Neuronal stem cell (in vitro differentiated cells): ENCODE measurements at regions not wholly inside any gene's neighbourhood (a gene's known extent, or its start where the extent isn't known, plus 50 kb on each side); places are given as distances from the start of the nearest gene placed in this dataset.

Experiments
- DNase-seq: peaks from one replicate; pipeline ENCODE4 v3.0.0-alpha.2; 2013; ENCODE audit warnings: low spot score
- H2AFZ ChIP-seq: one replicate; pipeline ENCODE4 v1.6.1; 2013; ENCODE audit warnings: mild to moderate bottlenecking, low read length, inconsistent platforms
- H2AK5ac ChIP-seq: 2 replicates; pipeline ENCODE4 v1.6.1; 2013; ENCODE audit warnings: low read depth, mild to moderate bottlenecking, inconsistent platforms, low read length, moderate library complexity, mixed read lengths
- H2BK120ac ChIP-seq: 2 replicates; pipeline ENCODE4 v1.6.1; 2013; ENCODE audit warnings: low read depth, mild to moderate bottlenecking, inconsistent platforms, low read length, moderate library complexity, mixed read lengths
- H2BK12ac ChIP-seq: one replicate; pipeline ENCODE4 v1.6.1; 2013; ENCODE audit warnings: low read length, inconsistent platforms
- H2BK15ac ChIP-seq: 2 replicates; pipeline ENCODE4 v1.6.1; 2013; ENCODE audit warnings: mild to moderate bottlenecking, low read length, inconsistent platforms, mixed read lengths
- H2BK5ac ChIP-seq: one replicate; pipeline ENCODE4 v1.6.1; 2013; ENCODE audit warnings: inconsistent platforms, mild to moderate bottlenecking, low read length, moderate library complexity
- H3K14ac ChIP-seq: one replicate; pipeline ENCODE4 v1.6.1; 2013; ENCODE audit warnings: low read length, inconsistent platforms
- H3K18ac ChIP-seq: 2 replicates; pipeline ENCODE4 v1.6.1; 2013; ENCODE audit warnings: low read length, inconsistent platforms
- H3K23ac ChIP-seq: 2 replicates; pipeline ENCODE4 v1.6.1; 2013; ENCODE audit warnings: low read depth, mild to moderate bottlenecking, mixed read lengths, low read length, inconsistent platforms; ENCODE audit not compliant: poor library complexity
- H3K27ac ChIP-seq: replicated peaks from 3 replicates; pipeline ENCODE4 v1.5.1; 2013; ENCODE audit warnings: low read length, inconsistent platforms
- H3K27me3 ChIP-seq, 3 experiments: 2 replicates each; pipeline ENCODE4 v1.6.1; 2013; ENCODE audit warnings: low read length in 3 of 3, mild to moderate bottlenecking in 2 of 3, inconsistent platforms in 1 of 3, low read depth in 1 of 3, mixed read lengths in 1 of 3, moderate library complexity in 1 of 3; ENCODE audit not compliant: control insufficient read depth in 3 of 3, insufficient read depth in 3 of 3
- H3K36me3 ChIP-seq, 2 donors: replicated peaks in 1 of 2; 2 replicates each; pipeline ENCODE4 v1.6.1; 2013; ENCODE audit warnings: low read length in 2 of 2; ENCODE audit not compliant: control insufficient read depth in 2 of 2, insufficient read depth in 2 of 2
- H3K4ac ChIP-seq: 2 replicates; pipeline ENCODE4 v1.6.1; 2013; ENCODE audit warnings: inconsistent platforms, mild to moderate bottlenecking, low read length, moderate library complexity
- H3K4me1 ChIP-seq, 2 donors: 1 replicate in 1 of 2; 2 replicates in 1 of 2; pipeline ENCODE4 v1.6.1; 2013; ENCODE audit warnings: low read length in 2 of 2, low read depth in 1 of 2; ENCODE audit not compliant: control insufficient read depth in 2 of 2, insufficient read depth in 1 of 2
- H3K4me2 ChIP-seq: one replicate; pipeline ENCODE4 v1.6.1; 2013; ENCODE audit warnings: mild to moderate bottlenecking, low read length, inconsistent platforms; ENCODE audit not compliant: insufficient read depth, poor library complexity, severe bottlenecking
- H3K4me3 ChIP-seq, 2 donors: 2 replicates each; pipeline ENCODE4 v1.5.1; 2013; ENCODE audit warnings: low read length in 2 of 2, mild to moderate bottlenecking in 2 of 2, inconsistent platforms in 1 of 2, moderate library complexity in 1 of 2
- H3K79me1 ChIP-seq: one replicate; pipeline ENCODE4 v1.6.1; 2013; ENCODE audit warnings: low read depth, mild to moderate bottlenecking, inconsistent platforms, low read length, moderate library complexity
- H3K9ac ChIP-seq: one replicate; pipeline ENCODE4 v1.6.1; 2013; ENCODE audit warnings: mild to moderate bottlenecking, low read depth, low read length, inconsistent platforms; ENCODE audit not compliant: poor library complexity
- H3K9me3 ChIP-seq, 2 donors: replicated peaks in 1 of 2; 2 replicates each; pipeline versions ENCODE3 to v1.6.1; 2013; ENCODE audit warnings: low read length in 2 of 2, mild to moderate bottlenecking in 2 of 2, inconsistent platforms in 1 of 2, low read depth in 1 of 2, mixed read lengths in 1 of 2, moderate library complexity in 1 of 2; ENCODE audit not compliant: control insufficient read depth in 2 of 2, insufficient read depth in 1 of 2
- H4K8ac ChIP-seq: one replicate; pipeline ENCODE4 v1.6.1; 2013; ENCODE audit warnings: low read depth, mild to moderate bottlenecking, inconsistent platforms, low read length, moderate library complexity
- H4K91ac ChIP-seq: one replicate; pipeline ENCODE4 v1.6.1; 2013; ENCODE audit warnings: low read length, low read depth, mild to moderate bottlenecking, inconsistent platforms; ENCODE audit not compliant: poor library complexity
- WGBS, 2 donors: extraction: QIAGEN DNeasy Blood & Tissue Kit; methylation state at CpG; one replicate each; pipeline ENCODE4 v1.1.7; 2013; ENCODE audit warnings: missing lambda C conversion rate in 2 of 2, mixed read lengths in 1 of 2; ENCODE audit not compliant: insufficient read length in 2 of 2, insufficient replicate concordance in 1 of 2; ENCODE audit errors: extremely low coverage in 2 of 2; 5-methylcytosine and 5-hydroxymethylcytosine counted together

GRCh38 chr18:28439870-28440269, 262.9 kb upstream of the CDH2 start:
- Histone ChIP-seq H2BK120ac (no peak overlapping the region), H3K4me3 (no peak overlapping the region)

GRCh38 chr18:28438381-28438780, 261.5 kb upstream of the CDH2 start:
- Histone ChIP-seq H3K36me3 (no peaks in the 10 kb centered on the region), H3K14ac (no peak overlapping the region), H3K9ac (no peak overlapping the region), H3K23ac (no peak overlapping the region), H3K4me1 (peaks cover 0 to 1% of the 10 kb centered on the region in 2 donors), H3K79me1 (no peaks in the 10 kb centered on the region), H2AK5ac (no peak overlapping the region), H4K8ac (no peak overlapping the region), H3K18ac (no peak overlapping the region), H3K4me3 (no peak overlapping the region), H2BK12ac (no peak overlapping the region), H3K9me3 (peaks cover 0 to 1% of the 10 kb centered on the region in 2 donors), H2BK15ac (no peak overlapping the region), H4K91ac (no peak overlapping the region), H2AFZ (no peak overlapping the region), H3K27ac (no peak overlapping the region), H2BK120ac (no peak overlapping the region), H3K4me2 (no peak overlapping the region), H3K4ac (no peak overlapping the region), H3K27me3 (peaks cover 0 to 1% (median 0%) of the 10 kb centered on the region in 3 experiments), H2BK5ac (no peak overlapping the region)
- DNase-seq = no peak
- WGBS, 2 donors = no CpG with 5 or more reads among the region's 2 CpGs

More at GRCh38 chr18:28439870-28440269, 262.9 kb upstream of the CDH2 start:
- H3K79me1 ChIP-seq = no peaks in the 10 kb centered on the region
- no peak overlapping the region for H4K8ac ChIP-seq
- H2BK12ac ChIP-seq = no peak overlapping the region
- H2BK5ac ChIP-seq = no peak overlapping the region
- H3K4me1 ChIP-seq = peaks cover 0 to 1% of the 10 kb centered on the region in 2 donors
- no peak overlapping the region for H2AFZ ChIP-seq
- no peak overlapping the region for H3K9ac ChIP-seq
- H3K4ac ChIP-seq = no peak overlapping the region
- peak overlapping the region; percentile 81 for H2AK5ac ChIP-seq
- H3K23ac ChIP-seq = no peak overlapping the region
- H3K9me3 ChIP-seq = peaks cover 0 to 1% of the 10 kb centered on the region in 2 donors
- H3K36me3 ChIP-seq = no peaks in the 10 kb centered on the region
- H3K4me2 ChIP-seq = no peak overlapping the region
- peaks cover 0 to 1% (median 0%) of the 10 kb centered on the region in 3 experiments for H3K27me3 ChIP-seq
- no peak for DNase-seq
- no peak overlapping the region for H2BK15ac ChIP-seq
- H3K18ac ChIP-seq = no peak overlapping the region
- H4K91ac ChIP-seq = no peak overlapping the region
- no peak overlapping the region for H3K27ac ChIP-seq
- H3K14ac ChIP-seq = no peak overlapping the region

- Histone ChIP-seq H3K4me1 (peaks cover 0 to 2% of the 10 kb centered on the region in 2 donors), H3K9ac (no peak overlapping the region), H2AK5ac (no peak overlapping the region), H3K4me2 (no peak overlapping the region), H3K27me3 (peaks cover 0 to 1% (median 0%) of the 10 kb centered on the region in 3 experiments), H4K8ac (no peak overlapping the region), H3K4ac (no peak overlapping the region), H3K27ac (no peak overlapping the region), H2BK5ac (no peak overlapping the region), H3K36me3 (no peaks in the 10 kb centered on the region), H3K23ac (no peak overlapping the region), H3K79me1 (no peaks in the 10 kb centered on the region), H2BK120ac (no peak overlapping the region), H3K9me3 (peaks cover 0 to 1% of the 10 kb centered on the region in 2 donors), H3K18ac (no peak overlapping the region), H2BK15ac (no peak overlapping the region), H2BK12ac (no peak overlapping the region), H3K4me3 (no peak overlapping the region), H2AFZ (no peak overlapping the region), H4K91ac (no peak overlapping the region), H3K14ac (no peak overlapping the region)
- DNase-seq = no peak
- no CpG with 5 or more reads among the region's 5 CpGs for WGBS, 2 donors
These were observed 255.4 kb upstream of the CDH2 start for GRCh38 chr18:28432339-28432738.

- no peak overlapping the region for H3K4ac ChIP-seq
- H3K79me1 ChIP-seq = no peaks in the 10 kb centered on the region
- no peak overlapping the region for H4K8ac ChIP-seq
- no peak overlapping the region for H4K91ac ChIP-seq
- no peak overlapping the region for H2BK120ac ChIP-seq
- no peaks in the 10 kb centered on the region for H3K27me3 ChIP-seq
- H3K27ac ChIP-seq = no peak overlapping the region
- H3K4me1 ChIP-seq = peaks cover 0 to 2% of the 10 kb centered on the region in 2 donors
- no peak overlapping the region for H3K18ac ChIP-seq
- H3K23ac ChIP-seq = no peak overlapping the region
- H3K4me2 ChIP-seq = no peak overlapping the region
- DNase-seq = no peak
- H3K36me3 ChIP-seq = no peaks in the 10 kb centered on the region
- H2AK5ac ChIP-seq = no peak overlapping the region
- no CpG with 5 or more reads among the region's 5 CpGs for WGBS, 2 donors
- no peak overlapping the region for H3K4me3 ChIP-seq
- H2AFZ ChIP-seq = no peak overlapping the region
- no peak overlapping the region for H2BK5ac ChIP-seq
- H2BK15ac ChIP-seq = no peak overlapping the region
- no peak overlapping the region for H3K9ac ChIP-seq
- H3K14ac ChIP-seq = no peak overlapping the region
- peaks cover 0 to 2% of the 10 kb centered on the region in 2 donors for H3K9me3 ChIP-seq
- no peak overlapping the region for H2BK12ac ChIP-seq
These were observed 249.0 kb upstream of the CDH2 start for GRCh38 chr18:28425886-28426285.
